ENCODE measurements at regions not wholly inside any gene's neighbourhood (a gene's known extent, or its start where the extent isn't known, plus 50 kb on each side); places are given as distances from the start of the nearest gene placed in this dataset.
"Not testable (repeated sequence)": the region's sequence is repeated elsewhere in the genome, so short reads cannot be mapped to it uniquely, and the experiment has no call there.

DNA sequence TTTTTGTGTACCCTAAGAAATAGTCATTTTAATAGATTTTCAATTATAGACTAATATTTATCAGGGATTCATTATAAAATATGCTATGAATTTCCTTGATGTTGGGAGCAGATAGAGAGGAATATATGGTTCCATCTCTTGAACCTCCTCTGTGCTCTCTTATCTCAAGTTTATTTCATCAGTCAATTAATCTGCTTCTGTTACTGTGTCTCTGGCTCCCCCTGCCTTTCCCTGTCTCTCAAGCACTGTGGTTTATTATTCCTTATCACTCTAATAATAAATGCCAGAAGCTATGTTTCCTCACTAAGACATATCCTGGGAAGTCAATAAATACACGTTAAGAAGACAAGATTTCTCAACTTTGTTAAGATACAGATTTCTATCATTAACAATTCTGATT lies 141.5 kb downstream of the SYT15 start:
- TF ChIP-seq, protein P1, sequence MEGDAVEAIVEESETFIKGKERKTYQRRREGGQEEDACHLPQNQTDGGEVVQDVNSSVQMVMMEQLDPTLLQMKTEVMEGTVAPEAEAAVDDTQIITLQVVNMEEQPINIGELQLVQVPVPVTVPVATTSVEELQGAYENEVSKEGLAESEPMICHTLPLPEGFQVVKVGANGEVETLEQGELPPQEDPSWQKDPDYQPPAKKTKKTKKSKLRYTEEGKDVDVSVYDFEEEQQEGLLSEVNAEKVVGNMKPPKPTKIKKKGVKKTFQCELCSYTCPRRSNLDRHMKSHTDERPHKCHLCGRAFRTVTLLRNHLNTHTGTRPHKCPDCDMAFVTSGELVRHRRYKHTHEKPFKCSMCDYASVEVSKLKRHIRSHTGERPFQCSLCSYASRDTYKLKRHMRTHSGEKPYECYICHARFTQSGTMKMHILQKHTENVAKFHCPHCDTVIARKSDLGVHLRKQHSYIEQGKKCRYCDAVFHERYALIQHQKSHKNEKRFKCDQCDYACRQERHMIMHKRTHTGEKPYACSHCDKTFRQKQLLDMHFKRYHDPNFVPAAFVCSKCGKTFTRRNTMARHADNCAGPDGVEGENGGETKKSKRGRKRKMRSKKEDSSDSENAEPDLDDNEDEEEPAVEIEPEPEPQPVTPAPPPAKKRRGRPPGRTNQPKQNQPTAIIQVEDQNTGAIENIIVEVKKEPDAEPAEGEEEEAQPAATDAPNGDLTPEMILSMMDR (conservative IDR thresholded peaks at IDR 0.05 in 1 of 2, IDR thresholded peaks at IDR 0.05 in 1 of 2; ENCODE audit: extremely low read depth in 1 of 2, insufficient read depth in 1 of 2, low read depth in 1 of 2, low read length in 2 of 2): peak in 1 of 2 donors; percentile 37
- TF ChIP-seq EZH2 (IDR thresholded peaks at IDR 0.05; ENCODE audit: borderline replicate concordance, low read length): not testable (repeated sequence)
